A549 (cell line): ENCODE measurements at regions not wholly inside any gene's neighbourhood (a gene's known extent, or its start where the extent isn't known, plus 50 kb on each side); places are given as distances from the start of the nearest gene placed in this dataset.

ENCODE experiments used
- CBX2 ChIP-seq: fragments of 200-600 bp; sonication (generic); IDR thresholded peaks from 2 replicates; pipeline ENCODE4 v1.6.1; 2016; ENCODE audit warnings: low read depth, mild to moderate bottlenecking, borderline replicate concordance
- CEBPB ChIP-seq, 2 experiments: fragments of >200 bp in 1 of 2; sonication (Bioruptor Twin) in 1 of 2; formaldehyde crosslinking in 1 of 2; IDR thresholded peaks; 2 replicates each; pipeline ENCODE4 v1.6.1; 2012 to 2016
- CHD2 ChIP-seq: fragments of 150-350 bp; IDR thresholded peaks from 2 replicates; pipeline ENCODE4 v1.6.1; 2014; ENCODE audit warnings: low read length; ENCODE audit not compliant: partially characterized antibody
- CHD4 ChIP-seq: fragments of 200-600 bp; sonication (generic); IDR thresholded peaks from 2 replicates; pipeline ENCODE4 v1.6.1; 2016; ENCODE audit warnings: antibody characterized with exemption, mild to moderate bottlenecking, borderline replicate concordance
- CTCF ChIP-seq: fragments of >200 bp; sonication (Bioruptor Twin); formaldehyde crosslinking; IDR thresholded peaks from 3 replicates; pipeline ENCODE4 v1.5.1; 2016
- E2F6 ChIP-seq: IDR thresholded peaks from 2 replicates; pipeline ENCODE4 v1.6.1; 2012; ENCODE audit warnings: low read depth, borderline replicate concordance
- EP300 ChIP-seq, 2 experiments: fragments of >200 bp; sonication (Bioruptor Twin); formaldehyde crosslinking; IDR thresholded peaks; 2 replicates in 1 of 2; 3 replicates in 1 of 2; pipeline ENCODE4 v1.6.1; 2016 to 2017
- FOSL2 ChIP-seq, 2 experiments: fragments of 450-650 bp in 1 of 2; fragments of >200 bp in 1 of 2; sonication (Bioruptor Twin) in 1 of 2; formaldehyde crosslinking; IDR thresholded peaks; 2 replicates each; pipeline versions ENCODE4 v1.5.0 to v1.6.1; 2016 to 2020; ENCODE audit warnings: mild to moderate bottlenecking in 1 of 2, moderate library complexity in 1 of 2
- HMGXB4 ChIP-seq: fragments of 250-450 bp; sonication (Bioruptor Pico); IDR thresholded peaks from 2 replicates; pipeline ENCODE4 v1.5.0; 2021; ENCODE audit warnings: mild to moderate bottlenecking, moderate library complexity, borderline replicate concordance
- MAZ ChIP-seq: fragments of 150-350 bp; IDR thresholded peaks from 2 replicates; pipeline ENCODE4 v1.6.1; 2014; ENCODE audit warnings: antibody characterized with exemption, low read depth, low read length, borderline replicate concordance
- POLR2A ChIP-seq: IDR thresholded peaks from 2 replicates; pipeline ENCODE4 v1.6.1; 2012; ENCODE audit warnings: mild to moderate bottlenecking, low read length
- RCOR1 ChIP-seq: fragments of 150-350 bp; IDR thresholded peaks from 2 replicates; pipeline ENCODE4 v1.6.1; 2014; ENCODE audit warnings: antibody characterized with exemption, low read length, low read depth
- USF2 ChIP-seq: fragments of 450-650 bp; IDR thresholded peaks from 2 replicates; pipeline ENCODE4 v1.6.1; 2014; ENCODE audit warnings: antibody characterized with exemption
- ZNF302 ChIP-seq: fragments of 250-450 bp; sonication (Bioruptor Pico); IDR thresholded peaks from 2 replicates; pipeline ENCODE4 v1.9.0; 2021; ENCODE audit warnings: inconsistent platforms, mild to moderate bottlenecking, moderate library complexity

GRCh38 chr4:115871596-115871995 lies 758.2 kb upstream of the NDST4 start:
- no peak for TF ChIP-seq CTCF
- no peak for TF ChIP-seq POLR2A
- no peak for TF ChIP-seq CHD2
- TF ChIP-seq E2F6, result no peak
- TF ChIP-seq HMGXB4 (CRISPR knock-in tag), result no peak
- no peak for TF ChIP-seq RCOR1
- no peak for TF ChIP-seq USF2
- no peak for TF ChIP-seq ZNF302 (CRISPR knock-in tag)
- no peak for TF ChIP-seq FOSL2 (IDR thresholded peaks at IDR 0.05)
- TF ChIP-seq FOSL2 (CRISPR knock-in tag; IDR thresholded peaks at IDR 0.05), result no peak
- no peak for TF ChIP-seq CBX2
- no peak for TF ChIP-seq EP300 (IDR thresholded peaks at IDR 0.05)
- TF ChIP-seq CEBPB (IDR thresholded peaks at IDR 0.05), result no peak
- TF ChIP-seq CHD4, result no peak
- TF ChIP-seq MAZ, result no peak
